HFF-Myc (cell line): ENCODE measurements at regions not wholly inside any gene's neighbourhood (a gene's known extent, or its start where the extent isn't known, plus 50 kb on each side); places are given as distances from the start of the nearest gene placed in this dataset.

Experiments
- DNase-seq: peaks from one replicate; pipeline ENCODE4 v3.0.0-alpha.2; 2011; ENCODE audit warnings: low read depth; ENCODE audit errors: extremely low read depth
- H3K4me3 ChIP-seq: replicated peaks from 2 replicates; pipeline ENCODE4 v1.5.1; 2011; ENCODE audit warnings: low read depth, mild to moderate bottlenecking, control low read depth, low read length
- CTCF ChIP-seq: IDR thresholded peaks from 2 replicates; pipeline ENCODE4 v1.5.1; 2012; ENCODE audit warnings: mild to moderate bottlenecking, low read depth, low read length, control low read depth; ENCODE audit errors: missing control alignments

- TF ChIP-seq CTCF: no peak
- no peak overlapping the region for H3K4me3 ChIP-seq
- DNase-seq: no peak
Measured at GRCh38 chr10:121351540-121351939, 246.7 kb downstream of the FGFR2 start.

GRCh38 chr10:121352231-121352855 is 245.9 kb downstream of the FGFR2 start:
- TF ChIP-seq CTCF: no peak
- H3K4me3 ChIP-seq: no peak overlapping the region
- DNase-seq: no peak

GRCh38 chr10:121355161-121355560 is 243.1 kb downstream of the FGFR2 start:
- no peak for DNase-seq
- TF ChIP-seq CTCF: no peak
- H3K4me3 ChIP-seq: no peak overlapping the region

- no peak overlapping the region for H3K4me3 ChIP-seq
- no peak for TF ChIP-seq CTCF
- DNase-seq: no peak
Measured at GRCh38 chr10:121356183-121356582, 242.1 kb downstream of the FGFR2 start.

- no peak overlapping the region for H3K4me3 ChIP-seq
- DNase-seq: no peak
- no peak for TF ChIP-seq CTCF
Measured at GRCh38 chr10:121357401-121357800, 240.8 kb downstream of the FGFR2 start.

- DNase-seq: no peak
- H3K4me3 ChIP-seq: no peak overlapping the region
- TF ChIP-seq CTCF: no peak
Measured at GRCh38 chr10:121362026-121362425, 236.2 kb downstream of the FGFR2 start.

- no peak for TF ChIP-seq CTCF
- DNase-seq: no peak
- no peak overlapping the region for H3K4me3 ChIP-seq
Measured at GRCh38 chr10:121365566-121365965, 232.7 kb downstream of the FGFR2 start.
